ENCODE measurements at regions not wholly inside any gene's neighbourhood (a gene's known extent, or its start where the extent isn't known, plus 50 kb on each side); places are given as distances from the start of the nearest gene placed in this dataset.

- peak; percentile 81 to 92 (median 90) for TF ChIP-seq CTCF (IDR thresholded peaks at IDR 0.05)
- TF ChIP-seq POLR2A (IDR thresholded peaks at IDR 0.05) = no peak
These were observed 381.9 kb downstream of the C6orf118 start for GRCh38 chr6:164927288-164928056.
